ENCODE measurements at regions not wholly inside any gene's neighbourhood (a gene's known extent, or its start where the extent isn't known, plus 50 kb on each side); places are given as distances from the start of the nearest gene placed in this dataset.

DNA sequence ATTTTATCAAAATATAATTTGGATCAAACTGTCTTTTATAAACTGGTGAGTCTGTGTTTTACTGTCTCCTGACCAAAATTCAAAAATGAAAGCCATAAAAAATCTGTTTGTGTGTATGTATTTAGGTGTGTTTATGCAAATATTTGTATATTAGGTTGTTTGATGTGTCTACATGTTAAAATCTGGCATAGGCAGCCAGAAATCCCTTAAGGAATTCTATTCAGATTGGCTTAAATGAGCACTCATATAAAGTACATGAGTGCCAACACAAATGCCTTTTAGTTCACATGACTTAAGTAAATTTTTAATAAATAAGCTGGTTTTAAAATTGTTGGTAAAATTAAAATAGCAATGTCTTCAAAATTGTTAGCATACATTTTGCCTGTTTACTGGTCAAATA, 133.3 kb upstream of the GUCY1A2 start:
- TF ChIP-seq ZNF780A (CRISPR knock-in tag; IDR thresholded peaks at IDR 0.05): no peak
- TF ChIP-seq CREBBP (IDR thresholded peaks at IDR 0.05; ENCODE audit: low read depth, low read length): no peak
- TF ChIP-seq NFIC (IDR thresholded peaks at IDR 0.05): no peak
- no peak for TF ChIP-seq CC2D1A (IDR thresholded peaks at IDR 0.05)
- TF ChIP-seq FOXA3 (CRISPR knock-in tag; conservative IDR thresholded peaks at IDR 0.05 in 1 of 2, IDR thresholded peaks at IDR 0.05 in 1 of 2): no peak
- no peak for TF ChIP-seq BRD9 (IDR thresholded peaks at IDR 0.05; ENCODE audit: low read depth, partially characterized antibody)
- no peak for TF ChIP-seq BCL6 (CRISPR knock-in tag; IDR thresholded peaks at IDR 0.05)
- TF ChIP-seq TOE1 (IDR thresholded peaks at IDR 0.05; ENCODE audit: borderline replicate concordance): no peak
- no peak for TF ChIP-seq TOE1 (CRISPR knock-in tag; IDR thresholded peaks at IDR 0.05; ENCODE audit: borderline replicate concordance, low read depth)
- TF ChIP-seq ZNF274 (IDR thresholded peaks at IDR 0.05; ENCODE audit: borderline replicate concordance, low read depth, low read length): no peak
- no peaks in the 10 kb centered on the region for H3K27me3 ChIP-seq (ENCODE audit: control insufficient read depth in 2 of 2, insufficient read depth in 2 of 2, low read length in 2 of 2)
- intact Hi-C loops (cut with micrococcal nuclease): no loop called here
- no peak overlapping the region for H3K27ac ChIP-seq (ENCODE audit: extremely low read depth, low read depth, low read length)
- BruUV-seq (replicated peaks): no TSS peak
- no peak for FAIRE-seq
- no peaks in the 10 kb centered on the region for H3K36me3 ChIP-seq (ENCODE audit: control insufficient read depth, insufficient read depth, low read length)
- H3K4me3 ChIP-seq: no peak overlapping the region
- no peaks in the 10 kb centered on the region for H3K79me2 ChIP-seq (ENCODE audit: control insufficient read depth, insufficient read depth, low read length)
- H3K4me1 ChIP-seq (replicated peaks in 1 of 2; ENCODE audit: control insufficient read depth in 2 of 2, insufficient read depth in 2 of 2, low read length in 2 of 2): no peaks in the 10 kb centered on the region
- no peaks in the 10 kb centered on the region for H3K9me1 ChIP-seq (ENCODE audit: control insufficient read depth, insufficient read depth, low read length)
- ATAC-seq: no peak
- ChIA-PET CTCF (ENCODE audit: low intra/inter-chr PET ratio) (no interaction called here), POLR2A (no interaction called here)
- H3K4me2 ChIP-seq (ENCODE audit: insufficient read depth, low read length): no peak overlapping the region
- H4K20me1 ChIP-seq (replicated peaks; ENCODE audit: control insufficient read depth, insufficient read depth, low read length): no peaks in the 10 kb centered on the region
- H3K9me3 ChIP-seq (replicated peaks; ENCODE audit: control insufficient read depth, insufficient read depth, low read depth, low read length): no peaks in the 10 kb centered on the region
- in situ Hi-C loops (cut with MboI): no loop called here
- H3K9ac ChIP-seq (ENCODE audit: insufficient read depth in 1 of 2, low read depth in 2 of 2, low read length in 2 of 2): no peak overlapping the region
- DNase-seq (ENCODE audit: extremely low read depth in 1 of 4, low spot score in 3 of 4): no peak
- no peak overlapping the region for H2AFZ ChIP-seq (ENCODE audit: low read depth, low read length)
